GM12878 (cell line): ENCODE measurements at regions not wholly inside any gene's neighbourhood (a gene's known extent, or its start where the extent isn't known, plus 50 kb on each side); places are given as distances from the start of the nearest gene placed in this dataset.

ENCODE experiments used
- ASH2L ChIP-seq: fragments of 300-600, 200-600 bp; sonication (generic); IDR thresholded peaks from 2 replicates; pipeline ENCODE4 v1.6.1; 2017; ENCODE audit warnings: low read depth, mild to moderate bottlenecking, borderline replicate concordance
- BHLHE40 ChIP-seq, 2 experiments: fragments of 450-650 bp in 1 of 2; IDR thresholded peaks; 2 replicates each; pipeline ENCODE4 v1.6.1; 2011 to 2017; ENCODE audit warnings: low read depth in 2 of 2, borderline replicate concordance in 1 of 2, improper control_type of control experiment in 1 of 2, low read length in 1 of 2, mild to moderate bottlenecking in 1 of 2
- CBX5 ChIP-seq: sonication (generic); IDR thresholded peaks from 2 replicates; pipeline ENCODE4 v1.6.1; 2016; ENCODE audit warnings: low read depth, moderate library complexity, mild to moderate bottlenecking, inconsistent platforms
- CREB1 ChIP-seq: IDR thresholded peaks from 2 replicates; pipeline ENCODE4 v1.6.1; 2012; ENCODE audit warnings: low read depth, mild to moderate bottlenecking, inconsistent platforms
- EGR1 ChIP-seq, 2 experiments: IDR thresholded peaks; 1 replicate in 1 of 2; 2 replicates in 1 of 2; pipeline ENCODE4 v1.6.1; 2011 to 2012; ENCODE audit warnings: low read depth in 2 of 2, low read length in 2 of 2, borderline replicate concordance in 1 of 2, mild to moderate bottlenecking in 1 of 2, moderate library complexity in 1 of 2
- IRF5 ChIP-seq: fragments of 450-650 bp; IDR thresholded peaks from 2 replicates; pipeline ENCODE4 v1.6.1; 2017; ENCODE audit warnings: borderline replicate concordance
- KLF5 ChIP-seq: fragments of 450-650 bp; IDR thresholded peaks from 2 replicates; pipeline ENCODE4 v1.6.1; 2014; ENCODE audit warnings: mild to moderate bottlenecking; ENCODE audit not compliant: partially characterized antibody
- NFYA ChIP-seq: IDR thresholded peaks from 2 replicates; pipeline ENCODE4 v1.6.1; 2011; ENCODE audit warnings: low read depth, mild to moderate bottlenecking, low read length, improper control_type of control experiment, borderline replicate concordance
- PKNOX1 ChIP-seq: fragments of 450-650 bp; IDR thresholded peaks from 2 replicates; pipeline ENCODE4 v1.6.1; 2016; ENCODE audit warnings: mild to moderate bottlenecking
- RAD21 ChIP-seq: IDR thresholded peaks from 2 replicates; pipeline ENCODE4 v1.6.1; 2011; ENCODE audit warnings: mild to moderate bottlenecking, low read depth, low read length, moderate library complexity; ENCODE audit not compliant: insufficient read depth
- RB1 ChIP-seq: fragments of 450-650 bp; formaldehyde crosslinking; IDR thresholded peaks from 2 replicates; pipeline ENCODE4 v1.6.1; 2017; ENCODE audit warnings: mild to moderate bottlenecking, borderline replicate concordance
- REST ChIP-seq: IDR thresholded peaks from 2 replicates; pipeline ENCODE4 v1.6.1; 2012; ENCODE audit warnings: mild to moderate bottlenecking, low read depth, low read length
- SMAD5 ChIP-seq: IDR thresholded peaks from 2 replicates; pipeline ENCODE4 v1.6.1; 2016; ENCODE audit warnings: antibody characterized with exemption, low read depth
- SMARCA5 ChIP-seq: fragments of 450-650 bp; IDR thresholded peaks from 2 replicates; pipeline ENCODE4 v1.6.1; 2017; ENCODE audit warnings: mild to moderate bottlenecking
- STAT1 ChIP-seq: fragments of 450-650 bp; conservative IDR thresholded peaks from 2 replicates; pipeline ENCODE4 v1.6.1; 2014; ENCODE audit warnings: antibody characterized with exemption, mild to moderate bottlenecking
- TBL1XR1 ChIP-seq: IDR thresholded peaks from 2 replicates; pipeline ENCODE4 v1.6.1; 2012; ENCODE audit warnings: low read depth, low read length, improper control_type of control experiment
- ZBED1 ChIP-seq: IDR thresholded peaks from 2 replicates; pipeline ENCODE4 v1.6.1; 2016; ENCODE audit warnings: borderline replicate concordance
- TF ChIP-seq, protein P1 (sequence below): fragments of 450-650 bp; IDR thresholded peaks from 2 replicates; pipeline ENCODE4 v1.6.1; 2017; ENCODE audit warnings: mild to moderate bottlenecking, moderate library complexity
- TF ChIP-seq, protein P2 (sequence below): fragments of 150-350 bp; IDR thresholded peaks from 2 replicates; pipeline ENCODE4 v1.6.1; 2014; ENCODE audit warnings: mild to moderate bottlenecking, low read depth, low read length

- TF ChIP-seq KLF5: no peak
- TF ChIP-seq, protein P1, sequence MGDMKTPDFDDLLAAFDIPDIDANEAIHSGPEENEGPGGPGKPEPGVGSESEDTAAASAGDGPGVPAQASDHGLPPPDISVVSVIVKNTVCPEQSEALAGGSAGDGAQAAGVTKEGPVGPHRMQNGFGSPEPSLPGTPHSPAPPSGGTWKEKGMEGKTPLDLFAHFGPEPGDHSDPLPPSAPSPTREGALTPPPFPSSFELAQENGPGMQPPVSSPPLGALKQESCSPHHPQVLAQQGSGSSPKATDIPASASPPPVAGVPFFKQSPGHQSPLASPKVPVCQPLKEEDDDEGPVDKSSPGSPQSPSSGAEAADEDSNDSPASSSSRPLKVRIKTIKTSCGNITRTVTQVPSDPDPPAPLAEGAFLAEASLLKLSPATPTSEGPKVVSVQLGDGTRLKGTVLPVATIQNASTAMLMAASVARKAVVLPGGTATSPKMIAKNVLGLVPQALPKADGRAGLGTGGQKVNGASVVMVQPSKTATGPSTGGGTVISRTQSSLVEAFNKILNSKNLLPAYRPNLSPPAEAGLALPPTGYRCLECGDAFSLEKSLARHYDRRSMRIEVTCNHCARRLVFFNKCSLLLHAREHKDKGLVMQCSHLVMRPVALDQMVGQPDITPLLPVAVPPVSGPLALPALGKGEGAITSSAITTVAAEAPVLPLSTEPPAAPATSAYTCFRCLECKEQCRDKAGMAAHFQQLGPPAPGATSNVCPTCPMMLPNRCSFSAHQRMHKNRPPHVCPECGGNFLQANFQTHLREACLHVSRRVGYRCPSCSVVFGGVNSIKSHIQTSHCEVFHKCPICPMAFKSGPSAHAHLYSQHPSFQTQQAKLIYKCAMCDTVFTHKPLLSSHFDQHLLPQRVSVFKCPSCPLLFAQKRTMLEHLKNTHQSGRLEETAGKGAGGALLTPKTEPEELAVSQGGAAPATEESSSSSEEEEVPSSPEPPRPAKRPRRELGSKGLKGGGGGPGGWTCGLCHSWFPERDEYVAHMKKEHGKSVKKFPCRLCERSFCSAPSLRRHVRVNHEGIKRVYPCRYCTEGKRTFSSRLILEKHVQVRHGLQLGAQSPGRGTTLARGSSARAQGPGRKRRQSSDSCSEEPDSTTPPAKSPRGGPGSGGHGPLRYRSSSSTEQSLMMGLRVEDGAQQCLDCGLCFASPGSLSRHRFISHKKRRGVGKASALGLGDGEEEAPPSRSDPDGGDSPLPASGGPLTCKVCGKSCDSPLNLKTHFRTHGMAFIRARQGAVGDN: no peak
- TF ChIP-seq STAT1: no peak
- peak; percentile 74; the same call in 1 of the 2 replicates for TF ChIP-seq TBL1XR1
- TF ChIP-seq SMARCA5: no peak
- no peak for TF ChIP-seq ZBED1
- no peak for TF ChIP-seq ASH2L
- TF ChIP-seq CREB1: no peak
- peak; percentile 46 to 56; a peak in 3 of 4 replicates for TF ChIP-seq BHLHE40 (IDR thresholded peaks at IDR 0.05; ENCODE audit: borderline replicate concordance in 1 of 2, low read depth in 2 of 2, low read length in 1 of 2)
- no peak for TF ChIP-seq NFYA
- no peak for TF ChIP-seq SMAD5
- no peak for TF ChIP-seq REST
- no peak for TF ChIP-seq CBX5
- 0 out of 3 replicates have a peak, but pooled peaks of 1 of the 2 experiments have one; percentile 32 for TF ChIP-seq EGR1 (IDR thresholded peaks at IDR 0.05; ENCODE audit: borderline replicate concordance in 1 of 2, low read depth in 2 of 2, low read length in 2 of 2)
- no peak for TF ChIP-seq IRF5
- TF ChIP-seq, protein P2, sequence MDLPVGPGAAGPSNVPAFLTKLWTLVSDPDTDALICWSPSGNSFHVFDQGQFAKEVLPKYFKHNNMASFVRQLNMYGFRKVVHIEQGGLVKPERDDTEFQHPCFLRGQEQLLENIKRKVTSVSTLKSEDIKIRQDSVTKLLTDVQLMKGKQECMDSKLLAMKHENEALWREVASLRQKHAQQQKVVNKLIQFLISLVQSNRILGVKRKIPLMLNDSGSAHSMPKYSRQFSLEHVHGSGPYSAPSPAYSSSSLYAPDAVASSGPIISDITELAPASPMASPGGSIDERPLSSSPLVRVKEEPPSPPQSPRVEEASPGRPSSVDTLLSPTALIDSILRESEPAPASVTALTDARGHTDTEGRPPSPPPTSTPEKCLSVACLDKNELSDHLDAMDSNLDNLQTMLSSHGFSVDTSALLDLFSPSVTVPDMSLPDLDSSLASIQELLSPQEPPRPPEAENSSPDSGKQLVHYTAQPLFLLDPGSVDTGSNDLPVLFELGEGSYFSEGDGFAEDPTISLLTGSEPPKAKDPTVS: no peak
- peak; percentile 47; the same call in 1 of the 2 replicates for TF ChIP-seq PKNOX1
- no peak for TF ChIP-seq RAD21
- TF ChIP-seq RB1: no peak
Observed at GRCh38 chr4:170420255-170420693, 330.5 kb upstream of the AADAT start (continued).
